B cell (primary cell): ENCODE measurements at regions not wholly inside any gene's neighbourhood (a gene's known extent, or its start where the extent isn't known, plus 50 kb on each side); places are given as distances from the start of the nearest gene placed in this dataset.

Experiments
- EZH2 ChIP-seq: IDR thresholded peaks from 2 replicates; pipeline ENCODE4 v1.6.1; 2012; ENCODE audit warnings: borderline replicate concordance, low read depth, mild to moderate bottlenecking, moderate library complexity, low read length; ENCODE audit not compliant: insufficient read depth, poor library complexity, severe bottlenecking
- TF ChIP-seq, protein P1 (sequence below): fragments of 200-600 bp; IDR thresholded peaks from one replicate; pipeline ENCODE4 v1.8.0; 2022; ENCODE audit warnings: antibody characterized with exemption, mild to moderate bottlenecking

DNA sequence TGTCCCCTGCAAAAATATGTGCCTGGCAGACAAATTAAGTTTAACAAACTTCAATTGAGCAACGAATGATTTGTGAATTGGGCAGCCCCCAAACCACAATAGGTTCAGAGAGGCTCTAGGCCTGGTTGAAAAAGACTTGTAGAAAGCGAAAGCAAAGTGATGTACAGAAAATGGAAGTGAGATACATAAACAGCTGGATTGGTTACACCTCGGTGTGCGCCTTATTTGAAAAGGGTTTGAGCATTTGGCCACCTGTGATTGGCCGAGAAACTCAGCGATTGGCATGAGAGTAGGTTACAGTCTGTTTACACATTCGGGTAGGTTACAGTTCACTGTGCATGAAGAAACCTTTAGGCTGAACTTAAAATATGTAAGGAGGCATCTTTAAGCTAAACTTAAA lies 136.9 kb downstream of the CD83 start:
- no peak for TF ChIP-seq EZH2
- TF ChIP-seq, protein P1, sequence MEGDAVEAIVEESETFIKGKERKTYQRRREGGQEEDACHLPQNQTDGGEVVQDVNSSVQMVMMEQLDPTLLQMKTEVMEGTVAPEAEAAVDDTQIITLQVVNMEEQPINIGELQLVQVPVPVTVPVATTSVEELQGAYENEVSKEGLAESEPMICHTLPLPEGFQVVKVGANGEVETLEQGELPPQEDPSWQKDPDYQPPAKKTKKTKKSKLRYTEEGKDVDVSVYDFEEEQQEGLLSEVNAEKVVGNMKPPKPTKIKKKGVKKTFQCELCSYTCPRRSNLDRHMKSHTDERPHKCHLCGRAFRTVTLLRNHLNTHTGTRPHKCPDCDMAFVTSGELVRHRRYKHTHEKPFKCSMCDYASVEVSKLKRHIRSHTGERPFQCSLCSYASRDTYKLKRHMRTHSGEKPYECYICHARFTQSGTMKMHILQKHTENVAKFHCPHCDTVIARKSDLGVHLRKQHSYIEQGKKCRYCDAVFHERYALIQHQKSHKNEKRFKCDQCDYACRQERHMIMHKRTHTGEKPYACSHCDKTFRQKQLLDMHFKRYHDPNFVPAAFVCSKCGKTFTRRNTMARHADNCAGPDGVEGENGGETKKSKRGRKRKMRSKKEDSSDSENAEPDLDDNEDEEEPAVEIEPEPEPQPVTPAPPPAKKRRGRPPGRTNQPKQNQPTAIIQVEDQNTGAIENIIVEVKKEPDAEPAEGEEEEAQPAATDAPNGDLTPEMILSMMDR = no peak
